SU-DHL-6 (cell line): ENCODE measurements at regions not wholly inside any gene's neighbourhood (a gene's known extent, or its start where the extent isn't known, plus 50 kb on each side); places are given as distances from the start of the nearest gene placed in this dataset.

ENCODE experiments used
- EZH2phosphoT487 ChIP-seq: fragments of 200-600 bp; sonication (generic), shearing (Covaris generic); conservative IDR thresholded peaks from 2 replicates; pipeline ENCODE4 v1.6.1; 2018; ENCODE audit warnings: mild to moderate bottlenecking, antibody characterized with exemption, low read length, moderate library complexity, mixed read lengths
- TF ChIP-seq, protein P1 (sequence below): fragments of 200-600 bp; sonication (generic); IDR thresholded peaks from one replicate; pipeline ENCODE4 v1.5.1; 2017; ENCODE audit warnings: antibody characterized with exemption, mild to moderate bottlenecking, low read length, moderate library complexity; ENCODE audit not compliant: insufficient read depth, poor library complexity, severe bottlenecking

DNA sequence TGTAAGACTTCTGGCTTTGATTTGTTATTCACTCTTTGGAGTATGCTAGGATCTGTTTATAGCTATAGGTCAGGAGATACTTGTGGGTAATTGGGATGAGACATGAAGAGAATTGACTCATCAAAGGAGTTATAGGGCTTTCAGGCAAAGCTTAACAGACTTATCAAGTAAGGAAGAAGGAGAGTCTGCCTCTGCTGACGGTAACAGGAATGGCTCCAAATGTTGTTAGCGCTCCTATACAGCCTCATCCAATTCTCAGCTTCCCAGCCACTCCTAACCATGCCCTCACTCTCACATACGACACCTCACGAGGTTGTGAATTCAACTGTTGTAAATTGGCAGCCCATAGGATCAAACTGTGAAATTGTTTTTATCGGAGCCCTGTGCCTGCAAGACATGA lies 140.5 kb downstream of the KCNA5 start:
- TF ChIP-seq, protein P1, sequence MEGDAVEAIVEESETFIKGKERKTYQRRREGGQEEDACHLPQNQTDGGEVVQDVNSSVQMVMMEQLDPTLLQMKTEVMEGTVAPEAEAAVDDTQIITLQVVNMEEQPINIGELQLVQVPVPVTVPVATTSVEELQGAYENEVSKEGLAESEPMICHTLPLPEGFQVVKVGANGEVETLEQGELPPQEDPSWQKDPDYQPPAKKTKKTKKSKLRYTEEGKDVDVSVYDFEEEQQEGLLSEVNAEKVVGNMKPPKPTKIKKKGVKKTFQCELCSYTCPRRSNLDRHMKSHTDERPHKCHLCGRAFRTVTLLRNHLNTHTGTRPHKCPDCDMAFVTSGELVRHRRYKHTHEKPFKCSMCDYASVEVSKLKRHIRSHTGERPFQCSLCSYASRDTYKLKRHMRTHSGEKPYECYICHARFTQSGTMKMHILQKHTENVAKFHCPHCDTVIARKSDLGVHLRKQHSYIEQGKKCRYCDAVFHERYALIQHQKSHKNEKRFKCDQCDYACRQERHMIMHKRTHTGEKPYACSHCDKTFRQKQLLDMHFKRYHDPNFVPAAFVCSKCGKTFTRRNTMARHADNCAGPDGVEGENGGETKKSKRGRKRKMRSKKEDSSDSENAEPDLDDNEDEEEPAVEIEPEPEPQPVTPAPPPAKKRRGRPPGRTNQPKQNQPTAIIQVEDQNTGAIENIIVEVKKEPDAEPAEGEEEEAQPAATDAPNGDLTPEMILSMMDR, result no peak
- no peak for TF ChIP-seq EZH2phosphoT487
